SK-N-SH treated with all-trans-retinoic acid at 6 μM for 48 hours (cell line): ENCODE measurements at regions not wholly inside any gene's neighbourhood (a gene's known extent, or its start where the extent isn't known, plus 50 kb on each side); places are given as distances from the start of the nearest gene placed in this dataset.

Experiments used
- ATAC-seq: fragments of 200-7000 bp; cut with Tn5 transposase; 3 replicates; pipeline ENCODE4 v1.9.1; 2020; ENCODE audit warnings: mild to moderate bottlenecking, moderate library complexity
- ARNTL ChIP-seq: fragments of 450-650 bp; formaldehyde crosslinking; IDR thresholded peaks from 2 replicates; pipeline ENCODE4 v1.5.0; 2020; ENCODE audit warnings: low read depth, mild to moderate bottlenecking, moderate library complexity, borderline replicate concordance
- BACH2 ChIP-seq: fragments of 250-450 bp; sonication (Bioruptor Pico); IDR thresholded peaks from 2 replicates; pipeline ENCODE4 v1.9.0; 2021; ENCODE audit warnings: mild to moderate bottlenecking, borderline replicate concordance
- CREB5 ChIP-seq: fragments of 250-450 bp; sonication (Bioruptor Pico); IDR thresholded peaks from 2 replicates; pipeline ENCODE4 v1.5.1; 2020; ENCODE audit warnings: low read depth, mild to moderate bottlenecking, moderate library complexity
- CSDC2 ChIP-seq: fragments of 250-450 bp; sonication (Bioruptor Pico); IDR thresholded peaks from 2 replicates; pipeline ENCODE4 v1.5.0; 2020; ENCODE audit warnings: mild to moderate bottlenecking, moderate library complexity
- ESRRG ChIP-seq: fragments of 250-450 bp; sonication (Bioruptor Pico); IDR thresholded peaks from 2 replicates; pipeline ENCODE4 v1.6.1; 2021; ENCODE audit warnings: mild to moderate bottlenecking
- GLIS3 ChIP-seq: fragments of 250-450 bp; sonication (Bioruptor Pico); IDR thresholded peaks from 2 replicates; pipeline ENCODE4 v1.5.0; 2020; ENCODE audit warnings: mild to moderate bottlenecking, moderate library complexity
- ISL1 ChIP-seq: fragments of 250-450 bp; sonication (Bioruptor Pico); IDR thresholded peaks from 2 replicates; pipeline ENCODE4 v2.1.2; 2022; ENCODE audit warnings: mild to moderate bottlenecking, moderate library complexity
- OSR1 ChIP-seq: fragments of 250-450 bp; sonication (Bioruptor Pico); IDR thresholded peaks from 2 replicates; pipeline ENCODE4 v1.8.0; 2022; ENCODE audit warnings: moderate library complexity, mild to moderate bottlenecking, inconsistent platforms
- POU6F1 ChIP-seq: fragments of 250-450 bp; sonication (Bioruptor Pico); IDR thresholded peaks from 2 replicates; pipeline ENCODE4 v1.8.0; 2021; ENCODE audit warnings: low read depth, mild to moderate bottlenecking, moderate library complexity, borderline replicate concordance
- PPARA ChIP-seq: fragments of 250-450 bp; sonication (Bioruptor Pico); IDR thresholded peaks from 2 replicates; pipeline ENCODE4 v1.5.0; 2020; ENCODE audit warnings: mild to moderate bottlenecking, borderline replicate concordance
- RARB ChIP-seq: fragments of 250-450 bp; sonication (Bioruptor Pico); IDR thresholded peaks from 2 replicates; pipeline ENCODE4 v1.8.0; 2021; ENCODE audit warnings: mild to moderate bottlenecking, moderate library complexity
- SNAI2 ChIP-seq: fragments of 250-450 bp; sonication (Bioruptor Pico); IDR thresholded peaks from 2 replicates; pipeline ENCODE4 v1.5.0; 2020; ENCODE audit warnings: mild to moderate bottlenecking, moderate library complexity
- TOX ChIP-seq: fragments of 250-450 bp; sonication (Bioruptor Pico); IDR thresholded peaks from 2 replicates; pipeline ENCODE4 v1.8.0; 2021; ENCODE audit warnings: mild to moderate bottlenecking, moderate library complexity, borderline replicate concordance
- ZC3H10 ChIP-seq: fragments of 250-450 bp; sonication (Bioruptor Pico); IDR thresholded peaks from 2 replicates; pipeline ENCODE4 v1.5.1; 2021; ENCODE audit warnings: mild to moderate bottlenecking, moderate library complexity
- ZFP3 ChIP-seq: fragments of 250-450 bp; sonication (Bioruptor Pico); IDR thresholded peaks from 2 replicates; pipeline ENCODE4 v1.5.0; 2020; ENCODE audit warnings: mild to moderate bottlenecking, moderate library complexity
- ZFP30 ChIP-seq: fragments of 450-650 bp; formaldehyde crosslinking; IDR thresholded peaks from 2 replicates; pipeline ENCODE4 v1.5.0; 2022; ENCODE audit warnings: mild to moderate bottlenecking, moderate library complexity
- ZNF70 ChIP-seq: fragments of 450-650 bp; formaldehyde crosslinking; IDR thresholded peaks from 2 replicates; pipeline ENCODE4 v1.5.0; 2020; ENCODE audit warnings: mild to moderate bottlenecking, moderate library complexity
- ZNF8 ChIP-seq: fragments of 450-650 bp; formaldehyde crosslinking; IDR thresholded peaks from 2 replicates; pipeline ENCODE4 v1.5.0; 2020; ENCODE audit warnings: mild to moderate bottlenecking, moderate library complexity
- TF ChIP-seq, protein P1 (sequence below): fragments of 250-450 bp; sonication (Bioruptor Pico); IDR thresholded peaks from 2 replicates; pipeline ENCODE4 v1.5.1; 2021; ENCODE audit warnings: mild to moderate bottlenecking, moderate library complexity
- TF ChIP-seq, protein P2 (sequence below): fragments of 250-450 bp; sonication (Bioruptor Pico); IDR thresholded peaks from 2 replicates; pipeline ENCODE4 v1.8.0; 2020; ENCODE audit warnings: mild to moderate bottlenecking, moderate library complexity, borderline replicate concordance
- TF ChIP-seq, protein P3 (sequence below): fragments of 250-450 bp; sonication (Bioruptor Pico); IDR thresholded peaks from 2 replicates; pipeline ENCODE4 v1.5.0; 2020; ENCODE audit warnings: mild to moderate bottlenecking, moderate library complexity

DNA sequence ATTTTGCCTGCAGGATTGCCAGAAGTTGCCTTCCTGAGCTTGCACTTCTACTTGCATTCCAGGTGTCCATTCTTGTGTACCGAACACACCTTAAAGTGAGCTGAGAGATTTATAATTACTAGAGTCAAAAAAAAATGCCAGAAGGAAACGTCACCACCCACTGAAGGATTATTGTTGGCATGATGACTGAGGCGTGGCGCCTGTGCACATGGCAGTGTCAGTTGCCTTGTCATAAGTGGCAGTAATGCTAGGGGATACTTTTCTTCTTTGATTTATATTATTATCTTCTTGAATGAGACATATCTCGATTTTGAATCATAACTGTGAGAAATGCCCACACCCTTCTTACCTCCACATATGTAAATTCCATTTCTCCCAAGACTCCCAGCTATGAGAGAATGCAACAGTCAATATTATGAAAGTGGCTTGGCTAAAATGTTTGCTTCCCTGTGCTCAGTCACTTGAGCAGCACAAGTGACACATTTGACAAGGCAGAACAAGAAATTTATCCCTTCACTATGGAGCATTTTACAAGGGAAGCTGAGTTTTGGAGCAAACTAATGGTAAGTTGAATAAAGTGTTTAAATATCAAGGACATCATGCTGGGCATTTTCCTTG is 149.5 kb upstream of the SASH1 start:
- TF ChIP-seq ISL1 = no peak
- no peak for ATAC-seq

- TF ChIP-seq ISL1 (no peak), ZFP30 (CRISPR knock-in tag) (no peak), POU6F1 (CRISPR knock-in tag) (no peak), CSDC2 (CRISPR knock-in tag) (no peak), PPARA (CRISPR knock-in tag) (no peak), ESRRG (CRISPR knock-in tag) (no peak), ZC3H10 (CRISPR knock-in tag) (no peak), TOX (CRISPR knock-in tag) (no peak), SNAI2 (no peak), ZFP3 (CRISPR knock-in tag) (no peak), ZNF70 (CRISPR knock-in tag) (no peak), CREB5 (CRISPR knock-in tag) (no peak), RARB (no peak), ARNTL (no peak), OSR1 (CRISPR knock-in tag) (no peak), BACH2 (CRISPR knock-in tag) (no peak), ZNF8 (CRISPR knock-in tag) (no peak)
- TF ChIP-seq, protein P1, sequence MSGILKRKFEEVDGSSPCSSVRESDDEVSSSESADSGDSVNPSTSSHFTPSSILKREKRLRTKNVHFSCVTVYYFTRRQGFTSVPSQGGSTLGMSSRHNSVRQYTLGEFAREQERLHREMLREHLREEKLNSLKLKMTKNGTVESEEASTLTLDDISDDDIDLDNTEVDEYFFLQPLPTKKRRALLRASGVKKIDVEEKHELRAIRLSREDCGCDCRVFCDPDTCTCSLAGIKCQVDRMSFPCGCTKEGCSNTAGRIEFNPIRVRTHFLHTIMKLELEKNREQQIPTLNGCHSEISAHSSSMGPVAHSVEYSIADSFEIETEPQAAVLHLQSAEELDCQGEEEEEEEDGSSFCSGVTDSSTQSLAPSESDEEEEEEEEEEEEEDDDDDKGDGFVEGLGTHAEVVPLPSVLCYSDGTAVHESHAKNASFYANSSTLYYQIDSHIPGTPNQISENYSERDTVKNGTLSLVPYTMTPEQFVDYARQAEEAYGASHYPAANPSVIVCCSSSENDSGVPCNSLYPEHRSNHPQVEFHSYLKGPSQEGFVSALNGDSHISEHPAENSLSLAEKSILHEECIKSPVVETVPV (CRISPR knock-in tag) = no peak
- TF ChIP-seq, protein P2, sequence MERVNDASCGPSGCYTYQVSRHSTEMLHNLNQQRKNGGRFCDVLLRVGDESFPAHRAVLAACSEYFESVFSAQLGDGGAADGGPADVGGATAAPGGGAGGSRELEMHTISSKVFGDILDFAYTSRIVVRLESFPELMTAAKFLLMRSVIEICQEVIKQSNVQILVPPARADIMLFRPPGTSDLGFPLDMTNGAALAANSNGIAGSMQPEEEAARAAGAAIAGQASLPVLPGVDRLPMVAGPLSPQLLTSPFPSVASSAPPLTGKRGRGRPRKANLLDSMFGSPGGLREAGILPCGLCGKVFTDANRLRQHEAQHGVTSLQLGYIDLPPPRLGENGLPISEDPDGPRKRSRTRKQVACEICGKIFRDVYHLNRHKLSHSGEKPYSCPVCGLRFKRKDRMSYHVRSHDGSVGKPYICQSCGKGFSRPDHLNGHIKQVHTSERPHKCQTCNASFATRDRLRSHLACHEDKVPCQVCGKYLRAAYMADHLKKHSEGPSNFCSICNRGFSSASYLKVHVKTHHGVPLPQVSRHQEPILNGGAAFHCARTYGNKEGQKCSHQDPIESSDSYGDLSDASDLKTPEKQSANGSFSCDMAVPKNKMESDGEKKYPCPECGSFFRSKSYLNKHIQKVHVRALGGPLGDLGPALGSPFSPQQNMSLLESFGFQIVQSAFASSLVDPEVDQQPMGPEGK = no peak
- TF ChIP-seq, protein P3, sequence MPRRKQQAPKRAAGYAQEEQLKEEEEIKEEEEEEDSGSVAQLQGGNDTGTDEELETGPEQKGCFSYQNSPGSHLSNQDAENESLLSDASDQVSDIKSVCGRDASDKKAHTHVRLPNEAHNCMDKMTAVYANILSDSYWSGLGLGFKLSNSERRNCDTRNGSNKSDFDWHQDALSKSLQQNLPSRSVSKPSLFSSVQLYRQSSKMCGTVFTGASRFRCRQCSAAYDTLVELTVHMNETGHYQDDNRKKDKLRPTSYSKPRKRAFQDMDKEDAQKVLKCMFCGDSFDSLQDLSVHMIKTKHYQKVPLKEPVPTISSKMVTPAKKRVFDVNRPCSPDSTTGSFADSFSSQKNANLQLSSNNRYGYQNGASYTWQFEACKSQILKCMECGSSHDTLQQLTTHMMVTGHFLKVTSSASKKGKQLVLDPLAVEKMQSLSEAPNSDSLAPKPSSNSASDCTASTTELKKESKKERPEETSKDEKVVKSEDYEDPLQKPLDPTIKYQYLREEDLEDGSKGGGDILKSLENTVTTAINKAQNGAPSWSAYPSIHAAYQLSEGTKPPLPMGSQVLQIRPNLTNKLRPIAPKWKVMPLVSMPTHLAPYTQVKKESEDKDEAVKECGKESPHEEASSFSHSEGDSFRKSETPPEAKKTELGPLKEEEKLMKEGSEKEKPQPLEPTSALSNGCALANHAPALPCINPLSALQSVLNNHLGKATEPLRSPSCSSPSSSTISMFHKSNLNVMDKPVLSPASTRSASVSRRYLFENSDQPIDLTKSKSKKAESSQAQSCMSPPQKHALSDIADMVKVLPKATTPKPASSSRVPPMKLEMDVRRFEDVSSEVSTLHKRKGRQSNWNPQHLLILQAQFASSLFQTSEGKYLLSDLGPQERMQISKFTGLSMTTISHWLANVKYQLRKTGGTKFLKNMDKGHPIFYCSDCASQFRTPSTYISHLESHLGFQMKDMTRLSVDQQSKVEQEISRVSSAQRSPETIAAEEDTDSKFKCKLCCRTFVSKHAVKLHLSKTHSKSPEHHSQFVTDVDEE (CRISPR knock-in tag) = no peak
- ATAC-seq = no peak
Observed at GRCh38 chr6:148195511-148195910, 147.1 kb upstream of the SASH1 start.

DNA sequence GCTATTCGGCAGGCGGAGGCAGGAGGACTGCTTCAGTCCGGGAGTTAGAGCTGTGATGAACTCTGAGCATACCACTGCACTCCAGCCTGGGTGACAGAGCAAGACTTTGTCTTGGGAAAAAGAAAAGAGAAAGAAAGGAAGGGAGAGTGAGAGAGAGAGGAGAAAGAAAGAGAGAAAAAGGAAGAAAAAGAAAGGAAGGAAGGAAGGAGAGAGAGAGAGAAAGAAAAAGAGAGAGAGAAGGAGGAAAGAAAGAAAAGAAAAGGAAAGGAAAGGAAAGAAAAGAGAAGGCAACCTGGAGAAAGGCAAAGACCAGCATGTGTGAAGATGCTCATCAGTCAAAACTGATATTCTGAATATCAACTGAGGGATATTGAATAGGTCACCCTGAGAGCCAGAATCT is 143.1 kb upstream of the SASH1 start:
- ATAC-seq = no peak
- TF ChIP-seq ESRRG (CRISPR knock-in tag) (no peak), TOX (CRISPR knock-in tag) (no peak)

DNA sequence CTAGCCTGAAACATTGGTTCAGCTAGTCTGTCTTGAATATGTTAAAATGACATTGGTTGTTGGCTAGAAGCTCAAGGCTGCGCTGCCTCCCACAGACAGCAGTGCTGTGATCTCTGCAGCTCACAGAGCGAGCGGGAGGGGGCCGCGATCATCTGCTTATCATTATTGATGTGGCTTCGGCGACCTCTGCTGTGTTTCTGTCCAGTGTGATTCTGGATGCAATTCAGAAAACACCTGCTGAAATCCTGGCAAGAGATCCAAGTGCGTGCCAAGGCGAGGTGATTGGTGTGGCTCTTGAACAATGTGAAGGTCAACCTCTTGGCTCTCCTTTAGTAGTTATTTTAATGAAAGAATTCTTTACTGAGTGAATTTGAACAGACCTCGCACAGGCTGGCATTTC is 142.3 kb upstream of the SASH1 start:
- ATAC-seq = peak; percentile 82
- TF ChIP-seq RARB = no peak
- TF ChIP-seq, protein P1 (CRISPR knock-in tag) = no peak
- TF ChIP-seq ESRRG (CRISPR knock-in tag) = no peak
- no peak for TF ChIP-seq PPARA (CRISPR knock-in tag)
- TF ChIP-seq OSR1 (CRISPR knock-in tag) = no peak
- TF ChIP-seq GLIS3 (CRISPR knock-in tag) = no peak
